ENCODE measurements at regions not wholly inside any gene's neighbourhood (a gene's known extent, or its start where the extent isn't known, plus 50 kb on each side); places are given as distances from the start of the nearest gene placed in this dataset.

DNA sequence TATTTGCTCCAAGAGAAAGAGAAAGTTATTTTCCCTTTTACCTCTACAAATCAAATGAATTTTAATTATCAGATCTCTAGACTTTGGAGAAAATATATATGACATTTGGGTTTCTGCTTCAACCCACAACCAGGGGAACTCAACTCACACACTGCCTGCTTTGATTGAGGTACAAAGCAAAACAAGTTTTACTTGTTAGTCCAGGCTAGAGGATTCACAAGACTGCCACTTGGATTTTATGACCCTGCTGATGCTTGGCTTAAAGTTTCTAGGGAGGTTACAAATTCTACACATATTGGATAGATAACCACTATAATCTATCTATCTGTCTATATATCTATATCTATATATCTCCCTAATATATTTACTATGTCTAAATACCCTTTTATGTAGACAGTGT is 467.3 kb upstream of the RGS18 start:
- H3K4me1 ChIP-seq: no peaks in the 10 kb centered on the region
- no peak overlapping the region for H3K27ac Mint-ChIP-seq
- no peak overlapping the region for H3K4me3 ChIP-seq
- H3K4me2 ChIP-seq: no peak overlapping the region
- no peak overlapping the region for H2AFZ ChIP-seq (replicated peaks)
- H3K9me3 ChIP-seq (ENCODE audit: low read depth): no peaks in the 10 kb centered on the region
- TF ChIP-seq EZH2 (IDR thresholded peaks at IDR 0.05): no peak
- TF ChIP-seq EZH2phosphoT487 (IDR thresholded peaks at IDR 0.05): no peak
- TF ChIP-seq, protein P1, sequence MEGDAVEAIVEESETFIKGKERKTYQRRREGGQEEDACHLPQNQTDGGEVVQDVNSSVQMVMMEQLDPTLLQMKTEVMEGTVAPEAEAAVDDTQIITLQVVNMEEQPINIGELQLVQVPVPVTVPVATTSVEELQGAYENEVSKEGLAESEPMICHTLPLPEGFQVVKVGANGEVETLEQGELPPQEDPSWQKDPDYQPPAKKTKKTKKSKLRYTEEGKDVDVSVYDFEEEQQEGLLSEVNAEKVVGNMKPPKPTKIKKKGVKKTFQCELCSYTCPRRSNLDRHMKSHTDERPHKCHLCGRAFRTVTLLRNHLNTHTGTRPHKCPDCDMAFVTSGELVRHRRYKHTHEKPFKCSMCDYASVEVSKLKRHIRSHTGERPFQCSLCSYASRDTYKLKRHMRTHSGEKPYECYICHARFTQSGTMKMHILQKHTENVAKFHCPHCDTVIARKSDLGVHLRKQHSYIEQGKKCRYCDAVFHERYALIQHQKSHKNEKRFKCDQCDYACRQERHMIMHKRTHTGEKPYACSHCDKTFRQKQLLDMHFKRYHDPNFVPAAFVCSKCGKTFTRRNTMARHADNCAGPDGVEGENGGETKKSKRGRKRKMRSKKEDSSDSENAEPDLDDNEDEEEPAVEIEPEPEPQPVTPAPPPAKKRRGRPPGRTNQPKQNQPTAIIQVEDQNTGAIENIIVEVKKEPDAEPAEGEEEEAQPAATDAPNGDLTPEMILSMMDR (IDR thresholded peaks at IDR 0.05): no peak
- no peaks in the 10 kb centered on the region for H3K27me3 ChIP-seq
- no peaks in the 10 kb centered on the region for H3K4me1 Mint-ChIP-seq
- no peak overlapping the region for H3K9ac ChIP-seq
- H3F3A ChIP-seq (ENCODE audit: low read depth): no peaks in the 10 kb centered on the region
- no peaks in the 10 kb centered on the region for H3K36me3 Mint-ChIP-seq
- H3K27me3 Mint-ChIP-seq (ENCODE audit: insufficient read depth, low read depth): no peaks in the 10 kb centered on the region
- DNase-seq (ENCODE audit: low spot score): no peak
- no peaks in the 10 kb centered on the region for H3K36me3 ChIP-seq
- no peak overlapping the region for H3K27ac ChIP-seq
- H3K79me2 ChIP-seq (ENCODE audit: low read depth): no peaks in the 10 kb centered on the region
- H4K20me1 ChIP-seq (ENCODE audit: low read depth): no peaks in the 10 kb centered on the region
- H3K4me3 Mint-ChIP-seq: no peak overlapping the region
- peaks cover 7% of the 10 kb centered on the region for H3K9me3 Mint-ChIP-seq

DNA sequence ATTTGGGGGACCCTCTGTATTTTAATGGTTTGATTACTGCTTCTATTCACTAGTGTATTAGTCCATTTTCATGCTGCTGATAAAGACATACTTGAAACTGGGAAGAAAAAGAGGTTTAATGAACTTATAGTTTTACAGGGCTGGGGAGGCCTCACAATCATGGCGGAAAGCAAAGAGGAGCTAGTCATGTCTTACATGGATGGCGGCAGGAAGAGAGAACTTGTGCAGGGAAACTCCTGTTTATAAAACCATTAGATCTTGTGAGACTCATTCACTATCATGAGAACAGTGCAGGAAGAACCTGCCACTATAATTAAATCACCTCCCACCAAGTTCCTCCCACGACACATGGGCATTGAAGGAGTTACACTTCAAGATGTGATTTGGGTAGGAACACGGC is 464.5 kb upstream of the RGS18 start:
- H3K27ac Mint-ChIP-seq: no peak overlapping the region
- H3K4me1 ChIP-seq: no peaks in the 10 kb centered on the region
- H3K27me3 Mint-ChIP-seq (ENCODE audit: insufficient read depth, low read depth): no peaks in the 10 kb centered on the region
- DNase-seq (ENCODE audit: low spot score): no peak
- H3K4me2 ChIP-seq: no peak overlapping the region
- no peaks in the 10 kb centered on the region for H3K36me3 Mint-ChIP-seq
- no peak overlapping the region for H3K4me3 Mint-ChIP-seq
- no peak overlapping the region for H3K27ac ChIP-seq
- no peaks in the 10 kb centered on the region for H3K4me1 Mint-ChIP-seq
- H3K36me3 ChIP-seq: no peaks in the 10 kb centered on the region
- H4K20me1 ChIP-seq (ENCODE audit: low read depth): no peaks in the 10 kb centered on the region
- no peak overlapping the region for H3K9ac ChIP-seq
- H3K27me3 ChIP-seq: no peaks in the 10 kb centered on the region
- TF ChIP-seq EZH2phosphoT487 (IDR thresholded peaks at IDR 0.05) (no peak), EZH2 (IDR thresholded peaks at IDR 0.05) (no peak)
- TF ChIP-seq, protein P1 (IDR thresholded peaks at IDR 0.05): no peak
- no peak overlapping the region for H3K4me3 ChIP-seq
- no peaks in the 10 kb centered on the region for H3F3A ChIP-seq (ENCODE audit: low read depth)
- no peaks in the 10 kb centered on the region for H3K79me2 ChIP-seq (ENCODE audit: low read depth)
- no peak overlapping the region for H2AFZ ChIP-seq (replicated peaks)
- H3K9me3 ChIP-seq (ENCODE audit: low read depth): no peaks in the 10 kb centered on the region
- H3K9me3 Mint-ChIP-seq: peaks cover 7% of the 10 kb centered on the region

DNA sequence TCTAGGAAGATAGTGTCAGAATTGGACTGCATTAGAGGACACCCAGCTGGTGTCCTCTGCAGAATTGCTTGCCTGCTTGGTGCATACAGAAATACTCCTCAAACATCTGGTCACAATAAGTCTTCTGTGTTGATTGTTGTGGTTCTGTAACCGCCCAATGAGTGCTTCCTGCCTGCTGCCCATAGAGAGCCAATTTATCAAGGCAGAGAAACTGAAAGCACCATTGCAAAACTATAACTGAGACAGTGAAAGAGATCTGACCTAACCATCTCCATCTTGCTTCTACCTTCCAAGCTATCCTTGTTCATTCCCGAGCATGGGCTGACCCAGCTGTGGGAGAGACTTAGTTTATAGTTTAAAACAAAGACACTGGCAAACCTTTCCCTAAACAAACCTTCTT is 462.4 kb upstream of the RGS18 start:
- H4K20me1 ChIP-seq (ENCODE audit: low read depth): no peaks in the 10 kb centered on the region

More for the DNA sequence above, 462.4 kb upstream of the RGS18 start:
- Histone ChIP-seq H2AFZ (replicated peaks) (no peak overlapping the region), H3K9ac (no peak overlapping the region), H3K4me1 (no peaks in the 10 kb centered on the region), H3K27ac (no peak overlapping the region), H3K4me3 (no peak overlapping the region), H3K27me3 (no peaks in the 10 kb centered on the region), H3K79me2 (ENCODE audit: low read depth) (no peaks in the 10 kb centered on the region), H3K4me2 (no peak overlapping the region), H3K36me3 (no peaks in the 10 kb centered on the region), H3F3A (ENCODE audit: low read depth) (no peaks in the 10 kb centered on the region), H3K9me3 (ENCODE audit: low read depth) (no peaks in the 10 kb centered on the region)
- DNase-seq (ENCODE audit: low spot score): no peak
- H3K4me1 Mint-ChIP-seq: no peaks in the 10 kb centered on the region
- no peak overlapping the region for H3K27ac Mint-ChIP-seq
- H3K36me3 Mint-ChIP-seq: no peaks in the 10 kb centered on the region
- no peaks in the 10 kb centered on the region for H3K27me3 Mint-ChIP-seq (ENCODE audit: insufficient read depth, low read depth)
- peaks cover 7% of the 10 kb centered on the region for H3K9me3 Mint-ChIP-seq
- TF ChIP-seq EZH2 (IDR thresholded peaks at IDR 0.05) (no peak), EZH2phosphoT487 (IDR thresholded peaks at IDR 0.05) (no peak)
- TF ChIP-seq, protein P1 (IDR thresholded peaks at IDR 0.05): no peak
- no peak overlapping the region for H3K4me3 Mint-ChIP-seq
